NCI-H1930 (cell line): ENCODE measurements at regions not wholly inside any gene's neighbourhood (a gene's known extent, or its start where the extent isn't known, plus 50 kb on each side); places are given as distances from the start of the nearest gene placed in this dataset.
A peak's percentile ranks its signal among the peaks of the same experiment; 100 is the strongest.
"Not testable (repeated sequence)": the region's sequence is repeated elsewhere in the genome, so short reads cannot be mapped to it uniquely, and the experiment has no call there.

Experiments
- DNase-seq, 2 experiments: peaks; one replicate each; lab custom pipeline; 2025; lab: John Stamatoyannopoulos, UW

GRCh38 chr2:193861557-193861956, 1666.8 kb upstream of the TMEFF2 start:
- no peak for DNase-seq

- DNase-seq: no peak
These were observed 1653.3 kb upstream of the TMEFF2 start for GRCh38 chr2:193847991-193848390.

GRCh38 chr2:193847130-193847529, 1652.4 kb upstream of the TMEFF2 start:
- no peak for DNase-seq

- DNase-seq: no peak
These were observed 1650.9 kb upstream of the TMEFF2 start for GRCh38 chr2:193845604-193846003.

GRCh38 chr2:193843675-193844074, 1648.9 kb upstream of the TMEFF2 start:
- DNase-seq: no peak

GRCh38 chr2:193841384-193842150, 1646.8 kb upstream of the TMEFF2 start:
- no peak for DNase-seq

GRCh38 chr2:193837111-193837738, 1642.5 kb upstream of the TMEFF2 start:
- no peak for DNase-seq

GRCh38 chr2:193836424-193837006, 1641.8 kb upstream of the TMEFF2 start:
- DNase-seq: not testable (repeated sequence)

GRCh38 chr2:193833895-193834294, 1639.2 kb upstream of the TMEFF2 start:
- DNase-seq: not testable (repeated sequence)

GRCh38 chr2:193824474-193824873, 1629.7 kb upstream of the TMEFF2 start:
- DNase-seq: no peak

- no peak for DNase-seq
These were observed 1624.2 kb upstream of the TMEFF2 start for GRCh38 chr2:193818801-193819499.

- no peak for DNase-seq
These were observed 1621.3 kb upstream of the TMEFF2 start for GRCh38 chr2:193816008-193816407.

- no peak for DNase-seq
These were observed 1615.8 kb upstream of the TMEFF2 start for GRCh38 chr2:193810533-193810932.

GRCh38 chr2:193808877-193809276, 1614.1 kb upstream of the TMEFF2 start:
- no peak for DNase-seq

- peak; percentile 16 to 56 for DNase-seq
These were observed 1611.5 kb upstream of the TMEFF2 start for GRCh38 chr2:193806088-193806774.

- DNase-seq: no peak
These were observed 1602.1 kb upstream of the TMEFF2 start for GRCh38 chr2:193796847-193797246.

- no peak for DNase-seq
These were observed 1599.2 kb upstream of the TMEFF2 start for GRCh38 chr2:193793914-193794313.

- DNase-seq: no peak
These were observed 1588.9 kb upstream of the TMEFF2 start for GRCh38 chr2:193783681-193784080.

- no peak for DNase-seq
These were observed 1583.6 kb upstream of the TMEFF2 start for GRCh38 chr2:193778293-193778692.

GRCh38 chr2:193776988-193777387, 1582.3 kb upstream of the TMEFF2 start:
- no peak for DNase-seq

- no peak for DNase-seq
These were observed 1579.4 kb upstream of the TMEFF2 start for GRCh38 chr2:193774166-193774565.

GRCh38 chr2:193751299-193751698, 1556.6 kb upstream of the TMEFF2 start:
- DNase-seq: no peak
